ENCODE measurements at regions not wholly inside any gene's neighbourhood (a gene's known extent, or its start where the extent isn't known, plus 50 kb on each side); places are given as distances from the start of the nearest gene placed in this dataset.
A peak's percentile ranks its signal among the peaks of the same experiment; 100 is the strongest.

DNA sequence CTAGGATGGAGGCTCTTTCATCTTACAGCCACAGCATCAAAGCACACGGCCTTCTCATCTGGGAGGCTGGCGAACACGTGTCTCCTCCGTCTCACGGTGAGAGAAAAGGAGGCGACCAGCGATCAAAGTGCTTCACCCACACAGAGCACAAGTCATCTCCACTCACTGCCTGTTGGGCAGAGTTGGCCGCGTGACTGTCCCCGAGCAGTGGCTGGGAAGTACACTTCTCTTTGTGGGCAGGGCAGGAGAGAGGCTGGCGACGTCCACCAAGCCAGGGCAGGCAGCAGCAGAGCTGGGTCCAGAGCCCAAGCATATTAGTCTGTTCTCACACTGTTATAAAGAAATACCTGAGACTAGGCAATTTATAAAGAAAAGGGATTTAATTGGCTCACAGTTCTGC lies 64.1 kb upstream of the FOXC1 start:
- no peak for DNase-seq (ENCODE audit: low read depth)

DNA sequence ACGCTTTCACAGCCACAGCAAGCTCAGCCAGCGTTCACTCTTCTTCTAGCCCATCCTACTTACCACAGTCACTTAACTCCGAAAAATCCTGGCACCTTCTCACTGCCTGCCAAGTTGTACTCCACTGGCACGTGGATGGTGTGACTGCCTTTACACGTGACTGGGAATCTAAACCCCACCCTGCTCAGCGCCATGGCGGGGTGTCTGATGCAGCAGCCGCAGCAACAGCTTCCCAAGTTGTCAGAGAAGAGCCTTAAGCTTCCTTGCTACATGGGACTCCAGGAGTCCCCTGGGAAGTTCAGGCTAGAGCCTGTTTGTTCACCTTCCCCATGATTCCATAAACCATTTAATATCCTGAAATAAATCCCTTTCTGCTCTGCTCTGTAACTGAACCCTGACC lies 61.9 kb upstream of the FOXC1 start:
- no peak for DNase-seq (ENCODE audit: low read depth)

DNA sequence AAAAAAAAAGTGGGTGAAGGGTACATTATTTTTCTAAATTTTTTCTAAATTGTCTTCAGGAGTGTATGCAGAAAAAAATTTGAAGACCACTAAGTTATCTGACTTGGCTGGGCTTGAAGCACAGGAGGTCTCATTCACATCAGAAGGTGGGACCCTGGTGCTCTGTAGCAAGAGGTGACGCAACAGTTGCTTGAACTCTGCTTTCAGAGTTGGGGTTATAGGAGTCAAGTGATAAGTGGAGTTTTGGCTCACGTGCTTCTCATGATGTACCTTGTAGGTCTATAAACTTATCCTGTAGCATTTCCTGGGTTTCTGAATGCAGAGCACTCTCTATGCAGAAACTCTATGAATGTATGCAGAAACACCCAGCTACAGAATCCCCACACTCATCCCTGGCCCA lies 58.5 kb upstream of the FOXC1 start:
- no peak for DNase-seq (ENCODE audit: low read depth)

DNA sequence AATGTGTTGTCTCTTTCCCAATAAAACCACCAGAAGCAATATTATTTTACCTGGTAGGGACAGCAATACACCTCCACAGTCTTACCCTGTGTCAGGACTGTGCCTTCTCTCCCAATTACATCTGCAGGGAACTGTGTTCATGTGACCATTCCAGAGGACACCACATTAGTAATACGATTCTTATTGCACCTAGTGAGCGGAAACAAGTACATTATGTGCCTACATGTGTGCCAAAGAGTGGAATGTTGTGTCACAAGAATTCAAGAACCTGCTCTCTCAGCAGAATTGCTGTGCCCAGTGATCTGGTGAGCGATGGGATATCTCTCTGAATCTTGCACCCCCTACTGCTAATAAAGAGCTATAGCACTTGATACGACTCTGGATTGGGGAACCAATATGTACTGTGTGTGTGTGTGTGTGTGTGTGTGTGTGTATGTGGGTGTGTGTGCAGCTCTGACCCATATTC lies 57.4 kb upstream of the FOXC1 start:
- no peak for DNase-seq (ENCODE audit: low read depth)

DNA sequence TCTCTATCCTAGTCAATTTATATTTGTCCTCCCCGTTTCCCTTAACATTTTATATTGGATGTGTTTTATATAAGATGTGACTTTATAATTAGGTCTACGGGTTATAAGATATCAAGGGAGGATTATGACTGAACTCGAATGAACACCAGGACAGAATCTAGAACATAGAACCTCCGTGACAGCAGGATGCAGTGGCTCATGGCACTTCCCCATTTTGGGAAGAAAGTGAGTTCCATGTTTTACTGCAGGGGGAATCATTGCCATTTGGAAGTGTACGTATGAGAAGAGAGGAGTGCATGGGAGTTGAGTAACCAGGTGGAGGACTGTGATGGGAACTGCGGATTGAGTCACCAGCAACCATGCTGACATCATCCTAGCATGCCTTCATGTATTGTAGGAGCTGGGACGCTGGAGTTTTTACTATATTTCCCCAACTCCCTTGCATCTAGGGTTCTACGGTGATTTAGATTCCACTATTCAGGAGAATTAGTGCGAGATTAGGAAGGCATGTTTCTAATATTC lies 56.1 kb upstream of the FOXC1 start:
- DNase-seq (ENCODE audit: low read depth) = no peak

DNA sequence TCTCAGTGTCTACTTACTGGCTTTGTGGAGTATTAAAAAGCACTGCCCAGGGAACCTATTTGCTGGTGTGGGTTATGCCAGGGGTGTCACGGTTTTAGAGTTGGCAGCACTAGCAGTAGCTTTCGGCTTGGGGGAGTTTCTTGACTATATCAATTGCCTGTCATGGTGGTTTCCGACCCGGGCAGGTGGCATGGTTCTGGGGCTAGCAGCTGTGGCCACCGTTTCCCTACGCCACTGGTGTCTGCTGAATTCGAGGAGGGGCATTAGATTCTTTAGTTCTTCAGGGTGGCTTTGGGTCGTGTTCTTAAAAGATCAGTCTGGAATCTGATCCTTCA lies 55.6 kb upstream of the FOXC1 start:
- DNase-seq (ENCODE audit: low read depth) = no peak

DNA sequence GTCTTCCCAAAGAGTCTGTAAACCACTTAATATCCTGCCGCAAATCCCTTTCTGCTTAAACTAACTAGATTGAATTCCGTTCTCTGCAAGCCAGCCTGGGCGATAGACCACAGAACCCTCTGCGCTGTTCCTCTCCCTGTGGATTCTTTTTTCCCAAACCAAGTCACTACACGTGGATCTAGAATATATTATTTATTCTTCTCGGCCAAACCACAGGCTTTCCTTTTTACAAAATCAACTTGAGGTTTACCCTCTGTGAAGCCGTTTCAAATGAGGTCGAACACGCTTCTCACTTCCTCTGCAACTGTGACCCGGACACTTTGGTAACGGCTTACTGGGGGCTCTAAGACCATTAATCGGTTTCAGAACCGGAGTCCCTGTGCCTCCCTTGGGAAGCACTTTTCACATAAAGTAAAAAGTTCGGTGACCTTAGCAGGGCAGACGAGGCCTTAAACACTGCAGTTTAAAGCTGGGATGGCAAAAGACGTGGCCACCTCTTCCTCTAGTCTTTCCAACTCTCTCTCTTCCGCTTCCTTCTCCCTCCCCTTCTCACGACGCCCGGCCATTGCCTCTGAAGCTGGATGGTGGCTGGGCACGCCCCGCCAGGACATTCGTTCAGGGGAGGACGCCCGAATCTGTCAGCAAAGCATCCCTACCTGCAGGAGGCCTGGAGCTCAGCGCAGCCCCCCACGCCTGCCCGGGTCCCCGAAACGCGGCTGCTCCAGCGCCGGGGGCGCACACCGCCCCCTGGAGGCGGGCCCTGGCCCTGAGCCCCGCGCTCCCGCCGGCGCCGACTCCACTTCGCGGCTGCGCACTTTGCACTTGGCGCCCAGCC lies 55.0 kb upstream of the FOXC1 start:
- peak; percentile 89 for DNase-seq (ENCODE audit: low read depth)

DNA sequence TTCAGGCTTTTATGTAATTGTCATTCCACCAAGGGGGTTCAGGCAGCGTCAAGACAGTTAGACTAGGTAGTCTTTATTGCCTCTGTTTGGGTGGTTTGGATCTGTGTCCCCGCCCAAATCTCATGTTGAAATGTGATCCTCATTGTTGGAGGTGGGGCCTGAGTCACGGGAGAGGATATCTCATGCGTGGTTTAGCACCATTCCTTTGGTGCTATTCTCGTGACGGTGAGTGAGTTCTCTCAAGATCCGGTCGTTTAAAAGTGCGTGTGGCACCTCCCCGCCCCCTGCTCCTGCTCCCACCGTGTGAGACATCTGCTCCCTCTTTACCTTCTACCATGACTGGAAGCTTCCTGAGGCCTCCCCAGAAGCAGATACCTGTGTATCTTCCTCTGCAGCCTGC lies 51.3 kb upstream of the FOXC1 start:
- peak; percentile 74 for DNase-seq (ENCODE audit: low read depth)
